Liver (tissue), 8 donors: ENCODE measurements at regions not wholly inside any gene's neighbourhood (a gene's known extent, or its start where the extent isn't known, plus 50 kb on each side); places are given as distances from the start of the nearest gene placed in this dataset.

Experiments
- DNase-seq: peaks from one replicate; pipeline ENCODE4 v3.0.0-alpha.2; 2017; ENCODE audit warnings: low spot score
- H3K27ac ChIP-seq, 2 donors: one replicate each; pipeline ENCODE4 v1.7.0; 2013; ENCODE audit warnings: inconsistent platforms in 2 of 2, low read length in 2 of 2, control low read depth in 1 of 2, low read depth in 1 of 2, mild to moderate bottlenecking in 1 of 2
- H3K27me3 ChIP-seq, 4 donors: one replicate each; pipeline versions ENCODE4 v1.6.1 to v1.7.0; 2013; ENCODE audit warnings: low read length in 3 of 4, inconsistent platforms in 1 of 4, mild to moderate bottlenecking in 1 of 4, moderate library complexity in 1 of 4; ENCODE audit not compliant: control insufficient read depth in 4 of 4, insufficient read depth in 4 of 4
- H3K36me3 ChIP-seq, 4 donors: one replicate each; pipeline versions ENCODE4 v1.6.1 to v1.7.0; 2013; ENCODE audit warnings: low read length in 3 of 4, mild to moderate bottlenecking in 3 of 4, low read depth in 1 of 4, moderate library complexity in 1 of 4; ENCODE audit not compliant: control insufficient read depth in 4 of 4, insufficient read depth in 3 of 4
- H3K4me1 ChIP-seq, 4 donors: one replicate each; pipeline versions ENCODE4 v1.6.1 to v1.7.0; 2013; ENCODE audit warnings: low read length in 3 of 4, mild to moderate bottlenecking in 3 of 4, moderate library complexity in 1 of 4; ENCODE audit not compliant: control insufficient read depth in 4 of 4, insufficient read depth in 4 of 4
- H3K4me3 ChIP-seq, 3 donors: one replicate each; pipeline versions ENCODE4 v1.6.1 to v1.7.0; 2013; ENCODE audit warnings: low read length in 3 of 3, control low read depth in 1 of 3, low read depth in 1 of 3, mild to moderate bottlenecking in 1 of 3
- H3K9ac ChIP-seq, 2 donors: one replicate each; pipeline ENCODE4 v1.7.0; 2013; ENCODE audit warnings: low read length in 2 of 2, mild to moderate bottlenecking in 2 of 2, moderate library complexity in 2 of 2, control low read depth in 1 of 2, low read depth in 1 of 2
- H3K9me3 ChIP-seq, 4 donors: one replicate each; pipeline versions ENCODE4 v1.6.1 to v1.7.0; 2013; ENCODE audit warnings: low read length in 3 of 4; ENCODE audit not compliant: control insufficient read depth in 4 of 4
- ATF3 ChIP-seq: IDR thresholded peaks from 2 replicates; pipeline ENCODE4 v1.6.1; 2016; ENCODE audit warnings: antibody characterized with exemption
- EGR1 ChIP-seq, 2 donors: IDR thresholded peaks; 2 replicates each; pipeline ENCODE4 v1.6.1; 2016 to 2018; ENCODE audit warnings: antibody characterized with exemption in 2 of 2, low read depth in 2 of 2
- FOXA1 ChIP-seq: IDR thresholded peaks from 2 replicates; pipeline ENCODE4 v1.6.1; 2016; ENCODE audit warnings: antibody characterized with exemption
- FOXA2 ChIP-seq: IDR thresholded peaks from 2 replicates; pipeline ENCODE4 v1.6.1; 2016; ENCODE audit warnings: antibody characterized with exemption
- GABPA ChIP-seq, 2 donors: IDR thresholded peaks in 1 of 2; conservative IDR thresholded peaks in 1 of 2; 2 replicates each; pipeline ENCODE4 v1.6.1; 2016; ENCODE audit warnings: antibody characterized with exemption in 2 of 2, mild to moderate bottlenecking in 1 of 2, moderate library complexity in 1 of 2
- HNF4A ChIP-seq, 2 donors: conservative IDR thresholded peaks; 2 replicates each; pipeline ENCODE4 v1.6.1; 2016; ENCODE audit warnings: antibody characterized with exemption in 2 of 2, mild to moderate bottlenecking in 2 of 2
- HNF4G ChIP-seq: IDR thresholded peaks from 2 replicates; pipeline ENCODE4 v1.6.1; 2016; ENCODE audit warnings: antibody characterized with exemption
- MAX ChIP-seq: IDR thresholded peaks from 2 replicates; pipeline ENCODE4 v1.6.1; 2016; ENCODE audit warnings: antibody characterized with exemption
- RAD21 ChIP-seq, 2 donors: IDR thresholded peaks; 2 replicates each; pipeline ENCODE4 v1.6.1; 2016; ENCODE audit warnings: antibody characterized with exemption in 2 of 2, mild to moderate bottlenecking in 2 of 2
- RXRA ChIP-seq, 2 donors: IDR thresholded peaks; 2 replicates each; pipeline ENCODE4 v1.6.1; 2017 to 2018; ENCODE audit warnings: antibody characterized with exemption in 2 of 2, mild to moderate bottlenecking in 1 of 2
- SP1 ChIP-seq: IDR thresholded peaks from 2 replicates; pipeline ENCODE4 v1.6.1; 2018; ENCODE audit warnings: antibody characterized with exemption, mild to moderate bottlenecking
- TAF1 ChIP-seq: conservative IDR thresholded peaks from 2 replicates; pipeline ENCODE4 v1.6.1; 2016; ENCODE audit warnings: antibody characterized with exemption, mild to moderate bottlenecking
- YY1 ChIP-seq: IDR thresholded peaks from 2 replicates; pipeline ENCODE4 v1.6.1; 2016; ENCODE audit warnings: antibody characterized with exemption, mild to moderate bottlenecking
- ZBTB33 ChIP-seq: IDR thresholded peaks from 2 replicates; pipeline ENCODE4 v1.6.1; 2016; ENCODE audit warnings: antibody characterized with exemption
- WGBS: extraction: QIAGEN DNeasy Blood & Tissue Kit; methylation state at CpG from one replicate; pipeline ENCODE4 v1.1.7; 2013; 5-methylcytosine and 5-hydroxymethylcytosine counted together
- TF ChIP-seq, protein P1 (sequence below): fragments of 150-350 bp; IDR thresholded peaks from 2 replicates; pipeline ENCODE4 v1.5.1; 2017; ENCODE audit warnings: improper control_type of control experiment, low read depth, low read length; ENCODE audit not compliant: missing input control
- donor health status: healthy.
- donor health status: healthy.
- donor health status: healthy.
- donor health status: healthy.
- donor health status: healthy.

DNA sequence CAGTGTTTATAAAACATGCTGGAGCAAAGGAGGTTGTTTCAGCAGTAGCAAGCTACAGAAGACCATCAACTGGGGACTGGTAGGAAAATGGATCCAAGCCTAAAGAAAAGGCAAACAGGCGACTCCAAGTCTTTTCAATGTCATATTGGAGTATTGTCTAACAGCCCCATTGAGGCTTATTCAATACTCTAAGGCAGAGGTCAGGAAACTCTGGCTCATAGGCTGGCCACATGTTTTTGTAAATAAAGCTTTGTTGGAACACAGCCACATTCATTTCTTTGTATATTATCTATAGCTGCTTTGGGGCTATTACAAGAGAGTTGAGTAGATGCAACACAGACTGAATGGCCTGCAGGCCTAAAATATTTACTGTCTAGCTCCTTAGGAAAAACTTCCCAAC, 77.5 kb downstream of the RPL22L1 start:
- H3K27me3 ChIP-seq: no peaks in the 10 kb centered on the region
- H3K36me3 ChIP-seq: no peaks in the 10 kb centered on the region
- H3K4me3 ChIP-seq: no peak overlapping the region
- no peak for DNase-seq
- H3K4me1 ChIP-seq: no peaks in the 10 kb centered on the region
- H3K27ac ChIP-seq: no peak overlapping the region
- no peak for TF ChIP-seq HNF4A (conservative IDR thresholded peaks at IDR 0.05)
- TF ChIP-seq FOXA2: no peak
- no peak for TF ChIP-seq TAF1
- no peak for TF ChIP-seq SP1
- TF ChIP-seq ZBTB33: no peak
- no peak for TF ChIP-seq ATF3
- no peaks in the 10 kb centered on the region for H3K9me3 ChIP-seq
- no peak overlapping the region for H3K9ac ChIP-seq
- WGBS: 89% methylated on average over 1 of the region's 1 CpG

GRCh38 chr3:170790647-170791046, 79.3 kb downstream of the RPL22L1 start:
- TF ChIP-seq SP1: no peak
- no peak for TF ChIP-seq FOXA1
- no peak for TF ChIP-seq EGR1 (IDR thresholded peaks at IDR 0.05; ENCODE audit: low read depth in 2 of 2)
- no peak for TF ChIP-seq ZBTB33
- no peak for TF ChIP-seq GABPA (IDR thresholded peaks at IDR 0.05 in 1 of 2, conservative IDR thresholded peaks at IDR 0.05 in 1 of 2)
- TF ChIP-seq, protein P1, sequence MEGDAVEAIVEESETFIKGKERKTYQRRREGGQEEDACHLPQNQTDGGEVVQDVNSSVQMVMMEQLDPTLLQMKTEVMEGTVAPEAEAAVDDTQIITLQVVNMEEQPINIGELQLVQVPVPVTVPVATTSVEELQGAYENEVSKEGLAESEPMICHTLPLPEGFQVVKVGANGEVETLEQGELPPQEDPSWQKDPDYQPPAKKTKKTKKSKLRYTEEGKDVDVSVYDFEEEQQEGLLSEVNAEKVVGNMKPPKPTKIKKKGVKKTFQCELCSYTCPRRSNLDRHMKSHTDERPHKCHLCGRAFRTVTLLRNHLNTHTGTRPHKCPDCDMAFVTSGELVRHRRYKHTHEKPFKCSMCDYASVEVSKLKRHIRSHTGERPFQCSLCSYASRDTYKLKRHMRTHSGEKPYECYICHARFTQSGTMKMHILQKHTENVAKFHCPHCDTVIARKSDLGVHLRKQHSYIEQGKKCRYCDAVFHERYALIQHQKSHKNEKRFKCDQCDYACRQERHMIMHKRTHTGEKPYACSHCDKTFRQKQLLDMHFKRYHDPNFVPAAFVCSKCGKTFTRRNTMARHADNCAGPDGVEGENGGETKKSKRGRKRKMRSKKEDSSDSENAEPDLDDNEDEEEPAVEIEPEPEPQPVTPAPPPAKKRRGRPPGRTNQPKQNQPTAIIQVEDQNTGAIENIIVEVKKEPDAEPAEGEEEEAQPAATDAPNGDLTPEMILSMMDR: no peak
- no peak for TF ChIP-seq ATF3
- no peak for TF ChIP-seq RXRA (IDR thresholded peaks at IDR 0.05)
- TF ChIP-seq RAD21 (IDR thresholded peaks at IDR 0.05): no peak
- TF ChIP-seq HNF4A (conservative IDR thresholded peaks at IDR 0.05): no peak
- no peak for TF ChIP-seq YY1
- no peak for TF ChIP-seq MAX
- no peak for TF ChIP-seq TAF1
- TF ChIP-seq HNF4G: no peak
- no peak for DNase-seq
- no peak overlapping the region for H3K27ac ChIP-seq
- WGBS: 87% methylated on average over 1 of the region's 1 CpG
- no peaks in the 10 kb centered on the region for H3K9me3 ChIP-seq
- H3K4me1 ChIP-seq: no peaks in the 10 kb centered on the region
- no peak overlapping the region for H3K4me3 ChIP-seq
- no peaks in the 10 kb centered on the region for H3K27me3 ChIP-seq
- H3K36me3 ChIP-seq: no peaks in the 10 kb centered on the region
- H3K9ac ChIP-seq: no peak overlapping the region
